ENCODE measurements at regions not wholly inside any gene's neighbourhood (a gene's known extent, or its start where the extent isn't known, plus 50 kb on each side); places are given as distances from the start of the nearest gene placed in this dataset.

DNA sequence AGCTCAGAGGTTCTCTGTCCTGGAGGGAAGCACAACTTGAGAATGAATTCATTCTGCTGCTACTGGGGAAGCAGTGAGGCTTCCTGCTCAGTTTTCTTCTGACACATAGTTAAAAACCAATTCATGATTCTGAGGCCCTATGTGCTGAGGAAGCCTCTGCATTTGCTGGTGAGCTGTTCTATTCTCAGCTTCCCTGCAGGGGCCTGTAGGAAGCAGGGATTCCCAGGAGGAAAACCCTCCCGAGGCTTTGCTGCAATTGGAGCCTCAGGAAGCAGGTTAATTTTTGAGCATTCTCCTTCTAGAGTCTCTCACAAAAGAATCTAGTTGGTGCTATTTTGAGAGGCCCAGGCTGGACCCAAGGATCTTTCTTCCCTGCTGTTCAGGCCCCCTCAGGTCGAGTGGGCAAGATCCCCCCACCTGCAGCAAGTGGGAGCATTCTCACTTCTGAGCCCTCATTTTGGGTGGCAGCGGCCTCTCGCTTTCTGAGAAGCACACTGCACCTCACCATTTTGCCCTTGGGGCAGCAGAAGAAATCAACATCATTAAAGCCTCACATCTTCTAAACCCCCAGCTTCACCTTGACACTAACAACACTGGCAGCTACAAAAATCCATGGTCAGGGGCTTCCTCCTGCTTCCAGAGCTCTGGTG is 197.5 kb upstream of the TSC22D2 start:
- intact Hi-C loops (cut with DNase I): no loop called here
- ATAC-seq (ENCODE audit: poor library complexity): no peak

DNA sequence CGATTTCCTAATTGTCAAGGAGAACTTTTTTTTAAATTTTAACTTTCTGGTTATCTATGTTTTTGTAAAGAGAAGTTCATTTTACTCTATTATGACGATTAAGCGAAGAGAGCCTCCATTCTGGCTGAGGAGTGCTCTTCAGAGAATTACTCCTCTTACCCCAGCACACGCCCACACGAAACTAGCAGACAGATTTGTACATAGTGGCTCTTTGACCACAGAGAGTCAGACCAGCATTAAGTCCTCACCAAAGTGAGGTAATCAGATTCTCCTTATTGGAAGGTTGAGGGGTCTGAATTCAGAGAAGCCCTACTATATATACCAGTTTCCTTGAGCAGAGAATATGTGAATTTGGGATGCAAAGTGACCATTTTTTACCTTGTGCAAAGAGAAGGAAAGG is 204.8 kb upstream of the TSC22D2 start:
- DNase-seq (no peak), ATAC-seq (ENCODE audit: poor library complexity) (no peak)
- intact Hi-C loops (cut with DNase I): no loop called here

More for the DNA sequence above, 197.5 kb upstream of the TSC22D2 start:
- no peak for DNase-seq

DNA sequence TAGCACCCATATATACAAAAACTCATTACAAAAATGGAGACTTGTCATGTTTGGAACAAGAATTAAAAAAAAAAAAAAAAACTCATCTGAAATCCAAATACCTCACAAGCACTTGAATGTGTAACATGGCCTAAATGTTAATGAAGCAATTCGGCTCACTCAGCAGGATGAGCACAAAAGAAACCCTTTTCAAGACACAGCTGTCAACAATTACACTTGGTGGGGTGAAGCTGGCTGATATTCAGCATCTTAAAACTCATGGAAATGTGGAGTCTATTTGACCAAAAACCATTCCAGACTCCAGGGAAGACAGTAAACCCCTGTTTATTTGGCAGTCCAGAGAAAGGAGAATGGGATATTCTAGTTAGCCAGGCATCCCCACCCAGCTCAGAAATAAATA is 205.4 kb upstream of the TSC22D2 start:
- intact Hi-C loops (cut with DNase I): no loop called here
- DNase-seq (no peak), ATAC-seq (ENCODE audit: poor library complexity) (no peak)

DNA sequence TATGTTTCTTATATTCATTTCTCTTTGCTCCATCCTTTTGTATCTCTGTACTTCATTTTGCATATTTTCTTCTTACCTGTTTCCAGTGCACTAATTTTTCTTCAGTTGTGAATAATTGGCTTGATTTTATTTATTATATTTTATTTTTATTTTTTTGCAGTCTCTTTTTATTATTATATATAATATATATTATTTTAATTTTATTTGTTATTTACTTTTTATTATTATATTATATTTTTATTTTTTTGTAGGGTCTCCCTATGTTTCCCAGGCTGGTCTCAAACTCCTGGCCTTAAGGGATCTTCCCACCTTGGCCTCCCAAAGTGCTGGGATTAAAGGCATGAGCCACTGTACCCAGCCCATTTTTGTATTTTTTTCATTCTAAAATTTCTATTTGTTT is 213.1 kb upstream of the TSC22D2 start:
- DNase-seq (no peak), ATAC-seq (ENCODE audit: poor library complexity) (no peak)
- intact Hi-C loops (cut with DNase I): no loop called here

DNA sequence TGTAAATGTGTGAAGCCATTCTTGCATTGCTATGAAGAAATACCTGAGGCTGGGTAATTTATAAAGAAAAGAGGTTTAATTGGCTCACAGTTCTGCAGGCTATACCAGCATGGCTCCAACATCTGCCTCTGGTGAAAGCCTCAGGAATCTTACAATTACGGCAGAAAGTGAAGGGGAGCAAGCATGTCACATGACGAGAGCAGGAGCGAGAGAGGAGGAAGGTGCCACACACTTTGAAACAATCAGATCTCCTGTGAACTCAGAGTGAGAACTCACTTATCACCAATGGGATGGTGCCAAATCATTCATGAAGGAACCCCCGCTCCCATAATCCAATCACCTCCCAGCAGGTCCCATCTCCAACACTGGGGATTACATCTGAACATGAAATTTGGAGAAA is 213.6 kb upstream of the TSC22D2 start:
- DNase-seq (no peak), ATAC-seq (ENCODE audit: poor library complexity) (no peak)
- intact Hi-C loops (cut with DNase I): no loop called here

DNA sequence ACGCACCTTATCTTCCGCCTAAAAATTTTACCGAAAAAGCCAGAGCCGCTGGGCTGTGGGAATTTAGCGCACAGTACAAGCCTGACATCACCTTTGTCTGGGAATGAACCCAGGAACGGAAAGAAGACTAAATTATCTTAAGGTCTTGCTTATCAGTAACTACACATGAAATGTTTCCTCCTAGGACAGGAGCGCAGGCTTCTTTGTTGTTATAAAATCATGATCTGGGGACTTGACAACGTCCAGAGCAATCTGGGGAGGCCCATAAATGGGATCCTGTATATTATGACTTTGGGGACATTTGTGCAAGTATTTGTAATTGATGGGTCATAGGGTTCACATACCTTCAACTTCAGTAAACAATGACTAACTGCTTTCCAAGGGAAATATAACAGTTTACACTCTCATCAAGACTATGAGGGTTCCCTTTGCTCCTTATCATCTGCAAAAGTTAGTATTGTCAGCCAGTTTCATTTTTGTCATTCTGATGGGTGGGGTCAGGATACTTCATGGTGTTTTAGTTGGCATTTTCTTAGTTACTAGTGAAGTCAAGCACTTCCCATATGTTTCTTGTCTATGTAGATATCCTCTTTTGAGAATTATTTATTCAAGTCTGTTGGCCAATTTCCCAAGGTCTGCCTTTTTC is 213.9 kb upstream of the PFN2 start:
- intact Hi-C loops (cut with DNase I): loop anchor here (5.0 kb wide), 1 partner anchor 217 kb away; no protein-coding TSS in a partner anchor
- DNase-seq (no peak), ATAC-seq (ENCODE audit: poor library complexity) (no peak)

DNA sequence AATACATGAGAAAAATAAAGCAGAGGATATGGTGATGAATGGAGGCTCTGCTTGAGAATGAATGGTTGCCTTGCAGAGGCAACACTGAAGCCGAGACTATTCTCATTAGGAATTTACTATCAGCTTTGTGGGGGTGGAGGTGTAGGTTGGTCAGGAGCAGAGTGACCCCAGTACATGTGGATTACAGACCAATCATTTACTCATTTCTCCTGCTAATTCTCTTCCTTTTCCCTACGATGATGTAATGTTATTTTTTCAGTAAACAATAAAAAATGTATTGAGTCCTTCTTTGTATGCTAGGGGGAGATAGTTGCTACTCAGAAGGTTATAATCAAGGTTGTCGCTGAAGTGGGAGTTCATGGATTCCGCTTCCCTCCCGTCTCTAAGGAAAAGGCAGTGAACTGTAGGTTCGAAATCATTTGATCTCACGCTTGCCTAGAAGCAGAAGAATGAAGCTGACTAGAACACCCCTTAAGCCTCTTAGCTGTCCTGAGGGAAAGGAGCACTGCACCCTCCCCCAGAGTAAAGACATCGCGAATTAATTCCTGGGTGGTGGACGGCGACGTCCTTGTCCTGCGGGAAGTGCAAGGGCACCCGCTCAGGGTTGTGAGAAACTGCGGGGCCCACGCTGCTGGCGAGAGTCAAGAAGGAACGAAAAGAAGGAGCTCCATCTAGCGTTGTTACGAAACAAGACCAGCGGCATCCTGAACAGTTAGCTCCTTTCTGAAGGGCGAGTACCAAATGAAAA is 213.2 kb upstream of the PFN2 start:
- intact Hi-C loops (cut with DNase I): loop anchor here (5.0 kb wide), 1 partner anchor 217 kb away; no protein-coding TSS in a partner anchor
- peak; percentile 97 for ATAC-seq (ENCODE audit: poor library complexity)
- DNase-seq: peak; percentile 78

DNA sequence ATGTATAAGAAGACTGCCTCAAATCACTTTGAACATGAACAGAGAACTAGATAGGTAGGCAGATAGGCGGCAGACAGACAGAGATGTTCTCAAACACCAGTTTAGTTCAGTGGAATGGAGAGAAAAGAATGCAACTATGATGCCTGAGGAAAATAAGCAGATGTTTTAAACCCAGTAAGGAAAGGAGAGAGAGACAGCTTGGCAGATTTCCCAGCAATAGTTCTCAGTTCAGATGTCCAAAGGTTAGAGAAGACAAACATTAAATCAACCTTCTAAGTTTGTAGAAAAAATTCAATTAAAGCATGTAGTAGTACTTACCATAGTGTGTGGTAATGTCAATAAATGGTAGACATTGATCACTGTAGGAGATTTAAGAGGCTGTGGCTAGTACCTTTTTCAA is 209.6 kb upstream of the PFN2 start:
- ATAC-seq (ENCODE audit: poor library complexity) (no peak), DNase-seq (no peak)

DNA sequence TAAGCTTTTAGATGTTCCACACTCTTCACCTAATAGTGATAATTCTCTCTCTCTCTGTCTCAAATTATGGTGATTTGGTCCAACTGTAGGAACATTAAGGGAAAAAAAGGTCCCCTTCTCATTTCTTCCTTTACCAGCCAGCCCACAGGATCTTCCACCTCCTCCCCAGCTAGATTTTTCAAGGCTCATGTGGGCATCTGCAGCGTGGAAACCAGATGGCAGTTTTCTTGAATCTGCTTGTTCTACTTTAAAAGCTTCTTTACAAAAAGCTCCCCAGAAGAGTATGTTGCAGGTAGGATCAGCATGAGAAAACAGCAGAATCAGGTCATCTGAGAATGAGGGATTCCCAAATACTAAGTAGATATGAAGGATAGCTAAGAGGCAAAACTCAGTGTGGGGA is 208.6 kb upstream of the PFN2 start:
- ATAC-seq (ENCODE audit: poor library complexity): no peak
- no peak for DNase-seq
- intact Hi-C loops (cut with DNase I): no loop called here

More for the DNA sequence above, 209.6 kb upstream of the PFN2 start:
- intact Hi-C loops (cut with DNase I): loop anchor here (5.0 kb wide), 1 partner anchor 213 kb away; no protein-coding TSS in a partner anchor

DNA sequence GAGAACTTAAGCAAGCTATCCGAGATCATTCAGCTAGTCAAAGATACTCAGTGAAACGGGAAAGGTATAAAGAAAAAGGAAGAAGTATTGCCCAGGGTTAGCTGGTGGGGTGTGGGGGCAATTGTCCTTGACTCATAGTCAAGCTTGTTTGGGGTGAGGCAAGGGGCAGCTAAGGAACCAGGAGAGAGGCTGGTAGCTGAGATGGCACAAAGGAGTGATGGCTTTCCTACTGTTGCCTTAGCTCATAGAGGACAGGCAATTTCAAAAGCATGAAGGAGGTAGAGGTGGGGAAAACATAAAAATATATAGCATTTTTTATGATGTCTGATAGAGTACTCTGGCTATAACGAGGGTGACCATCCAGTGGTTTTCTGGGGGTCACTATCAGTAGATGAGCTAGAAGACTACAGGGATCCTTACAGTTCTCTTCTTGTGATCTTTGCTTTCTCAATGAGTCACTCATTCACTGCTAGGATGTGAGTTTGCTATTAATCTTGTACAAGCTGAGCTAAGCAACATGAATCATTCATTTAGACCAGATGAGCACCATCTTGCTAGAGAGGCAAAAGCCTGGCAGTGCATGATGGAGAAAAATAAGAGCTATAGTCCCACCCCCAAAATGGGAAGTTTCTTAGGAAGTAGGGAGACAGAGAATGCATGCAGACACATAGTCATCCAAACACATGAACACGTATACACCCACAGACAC is 207.1 kb upstream of the PFN2 start:
- intact Hi-C loops (cut with DNase I): no loop called here
- ATAC-seq (ENCODE audit: poor library complexity) (no peak), DNase-seq (no peak)

DNA sequence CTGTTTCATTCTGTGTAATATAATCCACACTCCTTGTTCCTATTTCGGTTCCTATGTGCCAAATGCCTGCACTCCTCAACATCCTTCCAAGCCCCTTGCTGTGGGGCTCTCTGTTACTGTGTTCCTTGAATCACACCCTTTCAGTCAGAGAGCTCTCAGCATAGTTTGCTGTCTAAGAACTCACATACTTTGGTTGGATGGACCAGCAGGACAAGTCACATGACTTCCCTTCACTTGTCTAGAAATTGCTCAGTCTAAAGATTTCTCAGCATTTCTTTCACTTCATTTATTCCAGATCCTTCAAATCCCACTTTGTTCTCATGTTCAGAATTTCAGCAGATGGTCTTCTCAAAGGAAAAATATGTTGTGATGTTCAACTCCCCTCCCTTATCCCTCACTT is 203.5 kb upstream of the PFN2 start:
- DNase-seq: no peak
- intact Hi-C loops (cut with DNase I): no loop called here
- no peak for ATAC-seq (ENCODE audit: poor library complexity)

DNA sequence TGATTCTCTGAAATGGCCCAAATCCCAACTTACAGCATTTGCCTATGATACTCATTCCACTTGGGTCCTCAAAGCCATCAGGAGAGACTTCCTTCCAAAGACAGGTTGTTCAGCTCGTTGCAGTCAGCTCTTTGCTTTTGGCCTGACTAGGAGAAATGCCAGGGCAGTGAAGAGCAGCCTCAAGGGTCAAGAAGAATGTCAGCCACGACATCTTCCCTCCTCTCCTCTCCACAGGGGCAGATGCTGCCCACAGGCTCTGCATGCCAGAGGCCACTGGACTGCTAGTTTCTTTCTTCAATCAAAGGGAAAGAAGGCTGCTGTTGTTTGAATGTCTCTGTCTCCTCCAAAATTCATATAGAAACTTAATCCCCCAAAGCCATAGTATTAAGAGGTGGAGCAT is 201.7 kb upstream of the PFN2 start:
- ATAC-seq (ENCODE audit: poor library complexity) (no peak), DNase-seq (no peak)
- intact Hi-C loops (cut with DNase I): no loop called here

DNA sequence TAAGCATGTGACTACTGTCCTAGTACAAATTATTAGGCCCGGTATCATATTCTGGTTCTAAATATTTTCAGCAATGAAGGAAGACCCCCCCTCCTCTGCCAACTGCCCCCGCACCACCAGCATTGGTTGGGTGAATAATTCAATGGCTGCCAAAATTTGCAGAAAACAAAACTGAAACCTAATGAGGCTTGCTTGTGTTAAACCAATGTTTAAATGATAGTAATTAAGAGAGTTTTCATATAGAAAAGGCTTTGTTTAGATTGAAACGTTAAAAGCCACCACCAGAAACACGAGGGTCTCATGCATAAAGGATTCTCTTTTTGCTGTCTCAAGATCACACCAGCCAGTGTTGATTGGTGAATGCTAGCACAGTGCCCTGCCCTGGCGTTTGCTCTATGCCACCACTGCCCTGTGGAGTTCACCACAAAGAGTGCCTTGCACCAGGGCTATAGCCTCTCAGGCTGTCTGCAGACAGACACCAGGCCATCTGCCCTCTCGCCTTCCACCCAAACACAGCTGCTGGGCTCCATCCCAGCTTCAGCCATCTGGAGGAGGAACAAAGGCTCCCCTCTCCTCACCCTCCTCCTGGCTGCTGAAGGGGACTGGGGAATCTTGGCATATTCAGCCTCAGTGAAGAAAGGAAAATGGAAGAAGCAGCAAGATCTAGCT is 200.3 kb upstream of the PFN2 start:
- no peak for ATAC-seq (ENCODE audit: poor library complexity)
- DNase-seq: peak; percentile 40
- intact Hi-C loops (cut with DNase I): no loop called here

DNA sequence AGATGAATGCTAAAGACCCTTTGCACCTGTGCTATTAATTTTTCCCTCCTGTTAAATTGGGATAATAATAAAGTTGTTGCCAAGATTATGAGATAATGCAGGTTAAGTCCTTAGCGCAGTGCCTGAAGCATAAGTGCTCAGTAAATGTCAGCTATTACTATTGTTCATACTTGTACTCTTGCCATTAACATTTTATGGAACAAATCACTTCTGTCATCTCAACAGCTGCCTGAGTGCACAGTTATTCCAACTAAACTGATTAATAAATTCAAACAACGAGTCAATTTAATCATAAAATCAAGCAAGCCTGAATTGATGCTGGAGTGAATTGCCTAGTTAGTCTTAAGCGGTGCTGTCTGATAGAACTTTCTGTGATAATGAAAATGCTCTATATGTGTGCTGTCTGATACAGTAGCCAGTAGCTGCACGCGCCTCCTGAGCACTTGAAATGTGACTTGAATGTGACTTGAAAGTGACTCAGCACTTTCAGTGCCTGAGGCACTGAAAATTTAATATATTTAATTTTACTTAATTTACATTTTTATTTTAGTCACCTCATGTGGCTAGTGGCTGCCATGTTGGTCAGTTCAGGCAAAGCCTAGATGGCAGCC is 198.7 kb upstream of the PFN2 start:
- DNase-seq (peak; percentile 37), ATAC-seq (ENCODE audit: poor library complexity) (peak; percentile 64)
- intact Hi-C loops (cut with DNase I): no loop called here

DNA sequence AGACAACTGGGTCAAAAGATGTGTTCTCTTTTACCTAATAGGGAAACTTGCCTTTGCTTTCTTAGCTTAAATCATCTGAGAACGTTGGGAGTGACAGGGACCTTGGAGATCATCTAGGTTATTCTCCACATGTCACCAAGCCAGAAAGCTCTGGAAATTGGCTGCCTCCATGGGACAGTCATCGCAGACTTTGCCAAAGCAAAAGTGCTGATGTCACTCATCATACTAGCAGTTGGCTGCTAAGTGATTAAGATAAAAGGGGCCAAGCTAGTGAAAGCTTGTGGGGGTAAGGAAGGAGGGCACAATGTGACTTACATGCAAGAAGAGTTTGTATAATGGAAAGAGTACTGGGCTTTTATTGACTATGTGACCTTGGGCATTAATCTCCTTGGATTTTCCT is 198.0 kb upstream of the PFN2 start:
- intact Hi-C loops (cut with DNase I): no loop called here
- ATAC-seq (ENCODE audit: poor library complexity): peak; percentile 94
- DNase-seq: peak; percentile 38

DNA sequence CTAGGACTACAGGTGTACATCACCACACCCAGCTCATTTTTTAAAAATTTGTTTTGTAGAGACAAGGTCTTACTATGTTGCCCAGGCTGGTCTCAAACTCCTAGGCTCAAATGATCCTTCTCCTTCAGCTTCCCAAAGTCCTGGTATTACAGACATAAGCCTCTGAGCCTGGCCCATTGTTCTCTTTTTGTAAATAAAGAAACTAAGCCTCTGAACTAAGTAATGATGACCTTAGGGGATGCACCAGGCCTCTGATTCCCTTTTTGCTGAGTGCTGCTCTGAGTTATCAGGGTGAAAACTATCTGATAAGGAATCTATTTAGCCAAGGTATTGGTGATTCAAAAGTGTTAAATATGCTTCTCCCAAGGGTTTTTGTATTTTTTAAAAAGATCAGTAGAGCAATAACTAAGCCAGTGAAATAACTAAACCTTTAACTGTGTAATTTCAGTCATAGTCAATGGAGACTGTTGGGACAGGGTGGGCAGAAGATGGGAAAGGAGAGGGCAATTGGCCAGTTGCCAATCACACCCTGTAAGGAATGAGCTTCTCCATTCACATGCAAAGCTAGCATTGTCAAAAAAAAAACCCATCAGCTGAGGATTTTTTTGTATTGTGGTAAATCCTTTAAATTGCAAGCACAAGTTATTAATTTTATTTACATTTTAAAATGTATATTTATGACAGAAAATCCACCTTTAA is 194.8 kb upstream of the PFN2 start:
- intact Hi-C loops (cut with DNase I): no loop called here
- no peak for ATAC-seq (ENCODE audit: poor library complexity)
- DNase-seq: no peak

DNA sequence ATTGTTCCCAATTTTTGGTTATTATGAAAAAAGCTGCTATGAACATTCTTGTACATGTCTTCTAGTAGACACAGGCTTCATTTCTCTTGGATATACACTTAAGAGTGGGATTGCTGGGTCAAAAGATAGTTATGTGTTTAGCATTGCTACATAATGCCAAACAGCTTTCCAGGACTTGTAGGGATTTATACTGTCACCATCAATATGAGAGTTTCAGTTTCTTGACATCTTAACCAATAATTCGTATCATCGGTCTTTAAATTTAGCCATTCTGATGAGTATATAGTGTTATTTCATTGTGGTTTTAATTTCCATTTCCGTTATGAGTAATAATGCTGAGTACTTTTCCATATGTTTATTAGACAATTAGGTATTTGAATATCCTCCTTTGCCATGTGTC is 190.3 kb upstream of the PFN2 start:
- intact Hi-C loops (cut with DNase I): no loop called here
- DNase-seq (no peak), ATAC-seq (ENCODE audit: poor library complexity) (no peak)

Data from Right ventricle myocardium superior (tissue), 1 donor.